SK-N-SH (cell line): ENCODE measurements at regions not wholly inside any gene's neighbourhood (a gene's known extent, or its start where the extent isn't known, plus 50 kb on each side); places are given as distances from the start of the nearest gene placed in this dataset.

Source experiments
- CTCF ChIA-PET: fragments of 300-600, 350-600 bp; formaldehyde crosslinking; extraction: SDS; loops from one replicate; lab custom pipeline; 2021; lab: Yijun Ruan, JAX
- POLR2A ChIA-PET: fragments of 350-600 bp; sonication (Branson Sonifier 250); formaldehyde crosslinking; extraction: SDS; loops from one replicate; lab custom pipeline; 2020; ENCODE audit warnings: antibody characterized with exemption, inconsistent platforms; lab: Yijun Ruan, JAX
- DNase-seq: peaks from one replicate; pipeline ENCODE4 v3.0.0; 2012
- H2AFZ ChIP-seq: fragments of 200-600 bp; sonication (generic); 2 replicates; pipeline ENCODE4 v1.8.1; 2016; ENCODE audit warnings: antibody characterized with exemption, mild to moderate bottlenecking, low read depth
- H3F3A ChIP-seq: fragments of 200-600 bp; sonication (generic); replicated peaks from 2 replicates; pipeline ENCODE3; 2016; ENCODE audit warnings: antibody characterized with exemption, mild to moderate bottlenecking; ENCODE audit not compliant: insufficient read depth
- H3K27ac ChIP-seq, 2 experiments: fragments of 200-500 bp in 1 of 2; fragments of 200-600 bp in 1 of 2; sonication (Bioruptor generic) in 1 of 2; sonication (generic), shearing (Covaris generic) in 1 of 2; 2 replicates each; pipeline versions ENCODE4 v1.5.1 to v1.6.1; 2014 to 2016; ENCODE audit warnings: low read depth in 2 of 2, inconsistent platforms in 1 of 2, low read length in 1 of 2, mild to moderate bottlenecking in 1 of 2, mixed read lengths in 1 of 2
- H3K27me3 ChIP-seq: fragments of 200-600 bp; sonication (generic), shearing (Covaris generic); 2 replicates; pipeline ENCODE4 v1.6.1; 2016; ENCODE audit warnings: mixed run types; ENCODE audit not compliant: insufficient read depth
- H3K36me3 ChIP-seq, 2 experiments: fragments of 200-500 bp in 1 of 2; fragments of 200-600 bp in 1 of 2; sonication (Bioruptor generic) in 1 of 2; sonication (generic) in 1 of 2; replicated peaks in 1 of 2; 2 replicates each; pipeline versions ENCODE3 to v1.5.1; 2014 to 2016; ENCODE audit warnings: low read length in 1 of 2, mild to moderate bottlenecking in 1 of 2; ENCODE audit not compliant: insufficient read depth in 2 of 2, control insufficient read depth in 1 of 2
- H3K4me1 ChIP-seq, 2 experiments: fragments of 200-500 bp in 1 of 2; fragments of 200-600 bp in 1 of 2; sonication (Bioruptor generic) in 1 of 2; sonication (generic), shearing (Covaris generic) in 1 of 2; 2 replicates each; pipeline versions ENCODE4 v1.5.1 to v1.6.1; 2014 to 2016; ENCODE audit warnings: low read depth in 1 of 2, low read length in 1 of 2, mixed run types in 1 of 2; ENCODE audit not compliant: insufficient read depth in 2 of 2, control insufficient read depth in 1 of 2
- H3K4me2 ChIP-seq: fragments of 200-600 bp; sonication (generic), shearing (Covaris generic); 2 replicates; pipeline ENCODE4 v1.6.1; 2017; ENCODE audit warnings: mixed run types
- H3K4me3 ChIP-seq, 2 experiments: fragments of 200-500 bp in 1 of 2; fragments of 200-600 bp in 1 of 2; sonication (Bioruptor generic) in 1 of 2; sonication (generic), shearing (Covaris generic) in 1 of 2; 2 replicates each; pipeline versions ENCODE4 v1.5.1 to v1.8.1; 2014 to 2016; ENCODE audit warnings: low read depth in 2 of 2, inconsistent platforms in 1 of 2, low read length in 1 of 2, mild to moderate bottlenecking in 1 of 2, mixed read lengths in 1 of 2, moderate library complexity in 1 of 2
- H3K79me2 ChIP-seq: fragments of 200-600 bp; sonication (generic); 2 replicates; pipeline ENCODE4 v1.8.1; 2017; ENCODE audit warnings: mild to moderate bottlenecking; ENCODE audit not compliant: insufficient read depth
- H3K9ac ChIP-seq: fragments of 200-600 bp; sonication (generic); 2 replicates; pipeline ENCODE4 v1.6.1; 2017; ENCODE audit warnings: mixed run types
- H3K9me2 ChIP-seq: fragments of 200-600 bp; sonication (generic); 2 replicates; pipeline ENCODE4 v1.6.1; 2017; ENCODE audit warnings: mixed run types
- H3K9me3 ChIP-seq: fragments of 200-600 bp; sonication (generic); 2 replicates; pipeline ENCODE4 v1.6.1; 2017; ENCODE audit warnings: mixed run types, mild to moderate bottlenecking, moderate library complexity
- H4K20me1 ChIP-seq: fragments of 200-600 bp; sonication (generic); 2 replicates; pipeline ENCODE4 v1.6.1; 2017; ENCODE audit warnings: mild to moderate bottlenecking, mixed run types; ENCODE audit not compliant: insufficient read depth
- CHD2 ChIP-seq: fragments of 150-350 bp; IDR thresholded peaks from 2 replicates; pipeline ENCODE4 v1.6.1; 2018; ENCODE audit warnings: low read length; ENCODE audit not compliant: partially characterized antibody
- EP300 ChIP-seq, 2 experiments: IDR thresholded peaks; 2 replicates each; pipeline versions ENCODE4 v1.4.0 to v1.6.1; 2012; ENCODE audit warnings: borderline replicate concordance in 1 of 2, low read depth in 1 of 2, low read length in 1 of 2
- EZH2phosphoT487 ChIP-seq: fragments of 200-600 bp; sonication (generic); IDR thresholded peaks from 2 replicates; pipeline ENCODE4 v1.6.1; 2017; ENCODE audit warnings: low read depth, mixed run types, mild to moderate bottlenecking, antibody characterized with exemption, moderate library complexity, borderline replicate concordance
- FOSL2 ChIP-seq: IDR thresholded peaks from 2 replicates; pipeline ENCODE4 v1.4.0; 2012; ENCODE audit warnings: low read depth, mild to moderate bottlenecking, moderate library complexity, borderline replicate concordance
- FOXJ3 ChIP-seq: sonication (generic); formaldehyde crosslinking; IDR thresholded peaks from 2 replicates; pipeline ENCODE4 v1.5.1; 2020; ENCODE audit warnings: mild to moderate bottlenecking, missing genetic modification reagents
- FOXM1 ChIP-seq: IDR thresholded peaks from 2 replicates; pipeline ENCODE4 v1.4.0; 2012; ENCODE audit warnings: low read depth, mild to moderate bottlenecking
- GABPA ChIP-seq: IDR thresholded peaks from 2 replicates; pipeline ENCODE4 v1.4.0; 2012; ENCODE audit warnings: low read depth, mild to moderate bottlenecking
- GATA2 ChIP-seq: sonication (generic); formaldehyde crosslinking; IDR thresholded peaks from 2 replicates; pipeline ENCODE4 v1.5.0; 2020; ENCODE audit warnings: mild to moderate bottlenecking, missing genetic modification reagents
- IRF3 ChIP-seq: fragments of 150-350 bp; IDR thresholded peaks from 2 replicates; pipeline ENCODE4 v1.6.1; 2016; ENCODE audit warnings: mild to moderate bottlenecking, low read depth, low read length
- JUND ChIP-seq: IDR thresholded peaks from 2 replicates; pipeline ENCODE4 v1.4.0; 2012
- MEF2A ChIP-seq: IDR thresholded peaks from 2 replicates; pipeline ENCODE4 v1.4.0; 2012; ENCODE audit warnings: low read depth, borderline replicate concordance
- MXI1 ChIP-seq: IDR thresholded peaks from 2 replicates; pipeline ENCODE4 v1.6.1; 2012; ENCODE audit warnings: mild to moderate bottlenecking, low read depth, low read length, improper control_type of control experiment
- NRF1 ChIP-seq: IDR thresholded peaks from 2 replicates; pipeline ENCODE4 v1.6.1; 2012; ENCODE audit warnings: low read depth, mild to moderate bottlenecking, low read length
- RCOR1 ChIP-seq: fragments of 150-350 bp; IDR thresholded peaks from 2 replicates; pipeline ENCODE4 v1.6.1; 2017; ENCODE audit warnings: antibody characterized with exemption, low read length
- RXRA ChIP-seq: IDR thresholded peaks from 2 replicates; pipeline ENCODE4 v1.4.0; 2012; ENCODE audit warnings: low read depth, mild to moderate bottlenecking, borderline replicate concordance
- SIN3A ChIP-seq: IDR thresholded peaks from 2 replicates; pipeline ENCODE4 v1.6.1; 2012; ENCODE audit warnings: low read depth, mild to moderate bottlenecking, low read length, moderate library complexity, borderline replicate concordance
- TCF12 ChIP-seq: IDR thresholded peaks from 2 replicates; pipeline ENCODE4 v1.4.0; 2012
- TEAD4 ChIP-seq: IDR thresholded peaks from 2 replicates; pipeline ENCODE4 v1.4.0; 2012; ENCODE audit warnings: mild to moderate bottlenecking, borderline replicate concordance; ENCODE audit not compliant: insufficient read depth
- USF1 ChIP-seq: IDR thresholded peaks from 2 replicates; pipeline ENCODE4 v1.4.0; 2012; ENCODE audit warnings: low read depth, borderline replicate concordance
- USF2 ChIP-seq: fragments of 150-350 bp; IDR thresholded peaks from 2 replicates; pipeline ENCODE4 v1.6.1; 2017; ENCODE audit warnings: antibody characterized with exemption, low read length, low read depth, borderline replicate concordance
- ZBTB33 ChIP-seq: IDR thresholded peaks from 2 replicates; pipeline ENCODE4 v1.4.0; 2012; ENCODE audit warnings: low read depth, borderline replicate concordance
- WGBS: methylation state at CpG from one replicate; pipeline ENCODE4 v1.1.6; 2017; ENCODE audit warnings: low lambda C conversion rate; 5-methylcytosine and 5-hydroxymethylcytosine counted together

GRCh38 chr11:134481933-134482527 is 70.0 kb upstream of the B3GAT1 start:
- Histone ChIP-seq H3K4me2 (no peak overlapping the region), H3K9me2 (no peaks in the 10 kb centered on the region), H3K79me2 (no peaks in the 10 kb centered on the region), H3K9me3 (no peaks in the 10 kb centered on the region), H3K27me3 (no peaks in the 10 kb centered on the region), H4K20me1 (no peaks in the 10 kb centered on the region), H3K9ac (no peak overlapping the region), H3K4me3 (no peak overlapping the region), H3K36me3 (no peaks in the 10 kb centered on the region), H3F3A (no peaks in the 10 kb centered on the region), H3K27ac (no peak overlapping the region), H3K4me1 (peaks cover 0 to 6% of the 10 kb centered on the region in 2 experiments; a peak in 1 of 4 replicates), H2AFZ (no peak overlapping the region)
- WGBS: 16% methylated on average over 4 of the region's 4 CpGs
- TF ChIP-seq FOSL2: no peak
- TF ChIP-seq TCF12: no peak
- no peak for TF ChIP-seq CHD2
- TF ChIP-seq ZBTB33: no peak
- no peak for TF ChIP-seq TEAD4
- no peak for TF ChIP-seq GATA2
- no peak for TF ChIP-seq EP300 (IDR thresholded peaks at IDR 0.05; ENCODE audit: borderline replicate concordance in 1 of 2, low read depth in 1 of 2, low read length in 1 of 2)
- no peak for TF ChIP-seq IRF3
- TF ChIP-seq FOXJ3 (CRISPR knock-in tag): no peak
- no peak for TF ChIP-seq FOXM1
- TF ChIP-seq USF2: no peak
- TF ChIP-seq GABPA: no peak
- TF ChIP-seq JUND: no peak
- no peak for TF ChIP-seq NRF1
- no peak for TF ChIP-seq MEF2A
- DNase-seq: no peak
- CTCF ChIA-PET: no interaction called here
- POLR2A ChIA-PET: no interaction called here

GRCh38 chr11:134481135-134481534 is 69.1 kb upstream of the B3GAT1 start:
- Histone ChIP-seq H4K20me1 (no peaks in the 10 kb centered on the region), H3K9me3 (no peaks in the 10 kb centered on the region), H3K4me1 (peaks cover 0 to 6% of the 10 kb centered on the region in 2 experiments; a peak in 1 of 4 replicates), H2AFZ (no peak overlapping the region), H3K4me3 (no peak overlapping the region), H3K9ac (no peak overlapping the region), H3K27me3 (no peaks in the 10 kb centered on the region), H3K4me2 (no peak overlapping the region), H3F3A (no peaks in the 10 kb centered on the region), H3K9me2 (no peaks in the 10 kb centered on the region), H3K36me3 (no peaks in the 10 kb centered on the region), H3K79me2 (no peaks in the 10 kb centered on the region), H3K27ac (no peak overlapping the region)
- TF ChIP-seq SIN3A (no peak), USF1 (no peak), MXI1 (no peak), MEF2A (no peak), RCOR1 (no peak), FOXM1 (no peak), RXRA (no peak), TCF12 (no peak), EZH2phosphoT487 (no peak), GABPA (no peak)
- ChIA-PET POLR2A (no interaction called here), CTCF (no interaction called here)
- 8% methylated on average over 3 of the region's 3 CpGs for WGBS
- DNase-seq: no peak
